ENCODE measurements at regions not wholly inside any gene's neighbourhood (a gene's known extent, or its start where the extent isn't known, plus 50 kb on each side); places are given as distances from the start of the nearest gene placed in this dataset.

DNA sequence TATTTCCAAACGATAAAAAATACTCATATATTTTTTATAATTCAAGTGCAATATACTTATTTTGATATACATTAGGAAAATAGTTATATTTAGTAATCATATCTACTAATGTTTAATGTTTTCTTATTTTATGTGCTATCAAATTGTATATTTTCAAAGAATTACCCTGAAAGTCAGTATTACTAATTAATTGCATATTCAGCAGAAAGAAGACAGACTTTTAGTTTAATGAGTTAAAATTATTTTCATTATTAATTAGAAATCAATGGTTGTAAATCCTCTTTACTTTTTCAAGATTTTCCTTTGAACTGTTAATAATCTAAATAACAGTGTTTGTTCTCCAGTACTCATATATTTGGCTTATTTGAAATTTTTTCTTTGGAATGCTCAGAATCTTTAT lies 181.3 kb upstream of the NDST4 start:
- TF ChIP-seq, protein P1, sequence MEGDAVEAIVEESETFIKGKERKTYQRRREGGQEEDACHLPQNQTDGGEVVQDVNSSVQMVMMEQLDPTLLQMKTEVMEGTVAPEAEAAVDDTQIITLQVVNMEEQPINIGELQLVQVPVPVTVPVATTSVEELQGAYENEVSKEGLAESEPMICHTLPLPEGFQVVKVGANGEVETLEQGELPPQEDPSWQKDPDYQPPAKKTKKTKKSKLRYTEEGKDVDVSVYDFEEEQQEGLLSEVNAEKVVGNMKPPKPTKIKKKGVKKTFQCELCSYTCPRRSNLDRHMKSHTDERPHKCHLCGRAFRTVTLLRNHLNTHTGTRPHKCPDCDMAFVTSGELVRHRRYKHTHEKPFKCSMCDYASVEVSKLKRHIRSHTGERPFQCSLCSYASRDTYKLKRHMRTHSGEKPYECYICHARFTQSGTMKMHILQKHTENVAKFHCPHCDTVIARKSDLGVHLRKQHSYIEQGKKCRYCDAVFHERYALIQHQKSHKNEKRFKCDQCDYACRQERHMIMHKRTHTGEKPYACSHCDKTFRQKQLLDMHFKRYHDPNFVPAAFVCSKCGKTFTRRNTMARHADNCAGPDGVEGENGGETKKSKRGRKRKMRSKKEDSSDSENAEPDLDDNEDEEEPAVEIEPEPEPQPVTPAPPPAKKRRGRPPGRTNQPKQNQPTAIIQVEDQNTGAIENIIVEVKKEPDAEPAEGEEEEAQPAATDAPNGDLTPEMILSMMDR (IDR thresholded peaks at IDR 0.05) = no peak
- TF ChIP-seq POLR2A (IDR thresholded peaks at IDR 0.05) = no peak
